Retina (tissue), 1 donor: ENCODE measurements at regions not wholly inside any gene's neighbourhood (a gene's known extent, or its start where the extent isn't known, plus 50 kb on each side); places are given as distances from the start of the nearest gene placed in this dataset.
"Not testable (repeated sequence)": the region's sequence is repeated elsewhere in the genome, so short reads cannot be mapped to it uniquely, and the experiment has no call there.

ENCODE experiments used
- DNase-seq: peaks from one replicate; pipeline ENCODE4 v3.0.0-alpha.2; 2016

DNA sequence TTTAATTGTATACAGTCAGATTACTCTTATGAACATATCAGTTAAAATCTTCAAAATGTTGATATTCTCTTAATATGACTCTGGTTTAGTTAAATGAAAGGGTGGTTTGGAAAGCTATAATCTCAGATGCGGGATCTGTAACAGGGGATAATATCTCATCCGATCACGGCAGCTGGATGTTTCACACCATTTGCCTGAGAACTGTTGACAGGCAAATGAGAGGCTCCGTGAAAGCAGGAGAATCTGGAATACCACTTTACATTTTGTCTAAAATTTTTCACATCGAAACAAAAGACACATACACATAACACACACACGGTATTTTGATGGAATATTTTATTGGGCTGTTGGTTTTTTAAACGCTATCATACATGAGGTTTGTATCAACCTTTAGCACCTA, 518.6 kb upstream of the SLC39A10 start:
- no peak for DNase-seq

DNA sequence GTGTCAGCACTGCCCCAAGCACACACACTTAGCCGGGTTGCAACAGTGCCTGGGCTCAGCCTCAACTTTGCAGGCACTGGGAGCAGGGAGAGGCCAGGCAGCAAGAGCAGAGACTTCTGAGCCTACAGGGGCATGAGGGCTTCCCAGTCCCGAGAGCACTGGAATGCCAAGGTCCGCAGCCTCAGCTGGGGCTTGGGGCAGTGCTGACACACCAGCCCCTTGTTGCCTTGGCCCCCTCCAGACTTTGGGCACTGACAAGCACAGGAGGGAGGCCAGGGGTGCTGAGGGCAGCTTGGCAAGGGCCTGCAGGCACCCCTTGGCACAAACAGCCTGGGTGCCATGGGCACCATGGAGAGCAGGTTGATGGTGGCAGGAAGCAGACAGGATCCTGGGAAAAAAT, 531.1 kb upstream of the SLC39A10 start:
- not testable (repeated sequence) for DNase-seq

DNA sequence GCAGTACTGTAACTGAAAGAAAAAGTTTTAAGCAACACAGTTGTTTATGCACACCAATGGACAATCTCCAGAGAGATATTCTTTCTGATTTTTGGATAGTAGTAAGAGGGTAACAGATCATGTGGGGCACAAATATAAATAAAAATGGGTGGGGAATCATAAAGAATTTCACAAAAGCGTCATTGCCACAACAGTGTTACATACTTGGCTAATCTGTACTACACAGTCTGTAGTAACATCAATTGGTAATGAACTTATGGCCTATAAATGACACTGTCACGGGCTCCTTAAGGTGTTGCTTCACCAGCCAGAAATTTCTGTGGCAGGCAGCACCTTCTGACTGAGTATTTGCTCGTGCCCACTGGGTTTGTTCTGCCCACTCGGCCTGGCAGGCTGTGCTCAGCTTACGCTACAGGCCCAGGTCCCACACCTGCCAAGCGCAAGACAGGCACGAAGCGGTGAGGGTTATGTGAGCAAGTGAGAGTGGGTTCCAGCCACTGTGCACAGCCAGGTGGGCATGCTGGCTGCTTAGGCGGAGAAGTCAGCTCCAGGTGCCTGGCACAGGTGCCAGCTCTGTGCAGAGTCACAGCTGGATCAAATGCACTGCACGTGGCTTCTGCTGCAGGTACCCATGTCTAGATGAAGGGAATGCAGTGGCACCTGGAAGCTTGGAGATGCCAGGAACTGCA, 532.5 kb upstream of the SLC39A10 start:
- DNase-seq: no peak

DNA sequence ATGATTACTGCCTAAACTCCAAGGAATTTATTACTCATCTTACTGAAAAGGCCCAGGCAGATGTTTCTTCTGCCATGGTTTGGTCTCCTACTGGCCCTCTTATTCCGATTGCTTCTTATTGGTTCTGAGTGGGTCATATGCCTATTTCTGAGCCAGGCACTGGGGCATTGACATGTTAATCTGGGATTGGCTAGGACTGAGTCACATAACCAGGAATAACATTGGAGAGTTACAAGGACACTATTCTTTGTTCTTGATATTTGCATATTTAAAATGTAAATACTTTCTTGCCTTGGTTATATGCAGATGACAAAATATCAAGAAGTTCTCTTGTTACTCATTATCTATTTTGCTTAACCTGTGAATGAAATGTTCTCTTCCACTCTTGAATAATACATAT, 534.4 kb upstream of the SLC39A10 start:
- no peak for DNase-seq

DNA sequence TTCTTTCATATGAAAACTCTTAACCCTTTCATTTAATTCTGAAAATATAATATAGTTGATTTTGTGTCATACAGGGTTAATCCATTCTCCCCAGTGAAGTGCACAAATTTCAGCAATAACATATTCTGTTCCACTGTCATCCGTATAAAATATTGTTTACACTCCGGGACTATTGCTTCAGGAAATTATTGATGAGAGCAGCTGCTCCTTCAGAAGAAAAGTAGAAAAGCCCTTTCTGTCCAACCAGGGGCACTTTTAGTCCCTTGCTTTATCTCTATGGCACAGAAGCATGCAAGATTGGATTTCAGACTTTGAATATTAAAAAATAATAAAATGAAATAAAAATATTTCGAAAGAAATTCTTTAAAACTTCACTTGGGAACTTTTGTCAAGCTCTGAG, 535.7 kb upstream of the SLC39A10 start:
- no peak for DNase-seq

DNA sequence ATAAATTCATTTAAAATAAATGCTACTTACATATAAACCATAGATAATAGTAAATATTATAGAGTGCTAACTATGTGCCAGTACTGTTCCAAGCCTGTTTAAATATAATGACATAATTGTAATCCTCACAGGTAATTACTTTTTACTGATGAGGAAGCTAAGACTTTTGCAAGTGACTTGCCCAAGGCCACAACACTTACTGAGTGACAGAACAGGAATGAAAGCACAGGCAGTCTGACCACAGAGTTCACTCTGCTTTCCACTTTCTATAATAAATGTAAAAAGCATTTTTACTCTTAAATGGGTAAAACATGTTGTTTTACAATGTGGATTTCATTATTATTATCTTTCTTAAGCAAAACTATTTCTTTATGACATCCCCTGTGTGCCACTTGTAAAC, 537.8 kb upstream of the SLC39A10 start:
- DNase-seq: no peak

DNA sequence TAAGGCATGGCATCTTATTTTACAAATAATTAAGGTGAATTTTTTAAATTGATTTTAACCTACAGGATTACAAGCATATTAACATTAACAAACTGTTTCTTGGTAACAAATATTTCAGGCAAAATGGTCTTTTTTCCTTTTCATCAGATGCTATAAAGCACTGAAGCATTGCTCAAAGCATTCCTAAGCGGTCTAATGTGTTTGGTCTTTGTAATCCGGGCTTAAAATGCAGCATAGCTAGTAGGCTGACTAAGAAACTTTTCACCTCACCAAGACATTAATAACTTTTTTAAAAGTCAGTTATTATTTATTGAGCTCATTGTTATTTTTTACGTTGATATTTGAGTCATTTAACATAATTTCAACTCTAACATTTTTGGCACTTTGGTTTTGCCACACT, 538.8 kb upstream of the SLC39A10 start:
- no peak for DNase-seq

DNA sequence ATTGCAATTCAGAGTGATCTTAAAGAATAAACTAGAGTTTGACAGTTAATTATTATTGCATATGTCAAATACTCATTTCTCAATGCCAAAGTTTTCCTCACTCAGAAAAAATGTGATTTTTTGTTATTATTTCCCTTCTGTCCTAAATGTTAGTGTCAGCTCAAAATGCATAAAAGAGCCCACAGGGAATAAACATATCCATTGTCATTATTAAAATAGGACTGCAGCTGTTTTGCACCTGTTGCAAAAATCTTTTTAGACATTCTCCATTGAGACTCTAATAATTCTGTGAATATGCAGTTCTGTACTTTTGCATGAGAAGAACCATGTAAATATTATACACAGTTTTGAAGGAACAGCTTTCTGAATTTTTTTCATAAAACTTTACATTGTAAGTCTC, 540.0 kb upstream of the SLC39A10 start:
- DNase-seq: no peak

DNA sequence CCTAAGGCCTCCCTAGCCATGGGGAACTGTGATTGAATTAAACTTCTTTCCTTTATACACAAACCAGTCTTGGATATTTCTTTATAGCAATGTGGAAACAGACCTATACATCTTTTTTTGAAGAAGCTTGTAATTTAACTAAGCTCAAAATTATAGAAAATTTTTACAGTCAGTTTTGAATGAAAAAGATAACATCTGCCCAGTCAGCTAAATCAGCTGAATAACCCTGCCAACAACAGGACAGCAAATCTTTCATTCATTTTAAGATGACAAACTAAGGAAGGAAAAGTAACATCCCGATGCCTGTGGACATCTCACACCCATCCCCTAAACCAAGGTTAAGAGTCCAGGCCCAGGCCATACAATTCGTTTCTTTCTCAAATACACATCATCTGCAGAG, 541.3 kb upstream of the SLC39A10 start:
- DNase-seq: no peak

DNA sequence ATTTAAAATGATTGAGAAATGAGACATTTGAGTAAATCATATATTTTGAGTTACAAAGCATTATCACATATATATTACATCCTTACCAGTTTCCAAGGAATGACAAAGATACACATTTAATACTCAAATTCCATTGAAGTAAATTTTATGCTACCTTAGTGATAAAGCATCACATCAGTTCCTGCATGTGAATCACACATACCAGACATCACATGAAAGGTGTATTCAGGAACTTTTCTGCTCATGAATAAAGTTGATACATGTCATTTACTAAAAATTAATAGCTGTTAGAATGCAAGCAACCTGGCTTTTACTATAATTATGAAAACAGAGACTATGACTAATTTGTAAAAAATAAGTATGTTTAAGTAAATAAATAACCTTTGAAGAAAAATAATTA, 548.8 kb upstream of the SLC39A10 start:
- no peak for DNase-seq

DNA sequence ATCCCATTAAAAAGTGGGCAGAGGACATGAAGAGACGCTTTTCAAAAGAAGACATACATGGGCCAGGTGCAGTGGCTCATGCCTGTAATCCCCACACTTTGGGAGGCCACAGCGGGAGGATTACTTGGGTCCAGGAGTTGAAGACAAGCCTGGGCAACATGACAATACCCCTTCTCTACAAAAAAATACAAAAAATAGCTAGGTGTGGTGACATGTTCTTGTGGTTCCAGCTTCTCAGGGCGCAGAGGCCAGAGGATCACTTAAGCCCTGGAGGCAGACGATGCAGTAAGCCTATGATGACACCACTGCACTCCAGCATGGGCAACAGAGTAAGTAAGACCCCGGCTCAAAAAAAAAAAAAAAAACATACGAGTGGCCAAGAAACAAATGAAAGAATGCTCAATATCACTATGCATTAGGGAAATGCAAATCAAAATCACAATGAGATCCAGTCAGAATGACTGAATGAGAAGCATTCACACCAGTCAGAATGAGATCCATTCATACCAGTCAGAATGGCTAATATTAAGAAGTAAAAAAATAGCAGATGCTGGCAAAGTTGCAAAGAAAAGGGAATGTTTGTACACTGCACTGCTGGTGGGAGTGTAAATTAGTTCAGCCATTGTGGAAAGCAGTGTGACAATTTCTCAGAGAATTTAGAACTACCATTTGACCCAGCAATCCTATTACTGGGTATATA, 550.2 kb upstream of the SLC39A10 start:
- no peak for DNase-seq

DNA sequence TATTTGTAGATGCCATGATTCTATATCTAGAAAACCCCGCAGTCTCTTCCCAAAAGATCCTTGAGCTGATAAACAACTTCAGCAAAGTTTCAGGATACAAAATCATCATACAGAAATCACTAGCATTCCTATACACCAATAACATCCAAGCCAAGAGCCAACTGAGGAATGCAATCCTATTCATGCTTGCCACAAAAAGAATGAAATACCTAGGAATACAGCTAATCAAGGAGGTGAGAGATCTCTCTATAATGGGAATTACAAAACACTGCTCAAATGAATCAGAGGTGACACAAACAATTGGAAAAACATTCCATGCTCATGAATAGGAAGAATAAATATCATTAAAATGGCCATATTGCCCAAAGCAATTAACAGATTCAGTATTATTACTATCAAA, 551.4 kb upstream of the SLC39A10 start:
- DNase-seq: no peak

DNA sequence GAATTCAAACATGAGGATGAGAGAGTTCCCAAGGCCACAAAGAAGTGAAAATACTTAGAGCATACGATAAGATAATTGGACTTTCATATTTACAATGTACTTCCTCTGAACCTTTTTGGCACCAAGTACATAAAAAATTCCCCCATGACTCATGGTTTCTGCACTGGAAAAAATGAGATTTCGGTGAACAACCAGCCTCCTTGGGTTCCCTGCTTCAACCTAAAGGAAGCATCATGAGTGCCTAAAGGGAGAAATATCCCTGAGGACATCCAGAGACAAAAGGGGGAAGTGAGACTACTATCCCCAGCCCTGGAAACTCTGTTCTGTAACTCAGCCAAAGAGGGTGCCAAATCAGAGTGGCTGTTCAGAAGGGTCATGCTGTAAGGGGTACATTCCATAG, 562.7 kb upstream of the SLC39A10 start:
- DNase-seq: no peak

DNA sequence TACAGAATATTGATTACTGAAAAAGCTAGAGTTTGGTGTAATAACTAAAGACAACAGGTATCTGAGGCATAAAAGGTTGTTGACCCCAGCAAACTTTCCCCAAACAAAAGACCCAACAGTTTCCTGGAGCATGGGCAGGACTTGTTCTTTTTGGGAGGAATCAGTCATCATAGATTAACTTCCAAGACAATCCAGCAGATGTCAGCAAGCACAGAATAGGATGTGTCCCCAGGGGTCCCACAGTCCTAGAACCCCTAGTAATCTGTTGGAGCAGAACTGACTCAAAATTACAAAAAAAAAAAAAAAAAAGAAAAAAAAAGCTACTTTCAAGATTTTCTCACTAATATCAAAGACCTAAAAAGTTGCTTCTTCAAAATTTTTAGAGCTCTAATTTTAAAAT, 564.7 kb upstream of the SLC39A10 start:
- DNase-seq: no peak

DNA sequence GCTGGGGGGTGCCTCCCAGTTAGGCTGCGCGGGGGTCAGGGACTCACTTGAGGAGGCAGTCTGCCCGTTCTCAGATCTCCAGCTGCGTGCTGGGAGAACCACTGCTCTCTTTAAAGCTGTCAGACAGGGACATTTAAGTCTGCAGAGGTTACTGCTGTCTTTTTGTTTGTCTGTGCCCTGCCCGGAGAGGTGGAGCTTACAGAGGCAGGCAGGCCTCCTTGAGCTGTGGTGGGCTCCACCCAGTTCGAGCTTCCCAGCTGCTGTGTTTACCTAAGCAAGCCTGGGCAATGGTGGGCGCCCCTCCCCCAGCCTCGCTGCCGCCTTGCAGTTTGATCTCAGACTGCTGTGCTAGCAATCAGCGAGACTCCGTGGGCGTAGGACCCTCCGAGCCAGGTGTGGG, 584.2 kb upstream of the SLC39A10 start:
- not testable (repeated sequence) for DNase-seq

DNA sequence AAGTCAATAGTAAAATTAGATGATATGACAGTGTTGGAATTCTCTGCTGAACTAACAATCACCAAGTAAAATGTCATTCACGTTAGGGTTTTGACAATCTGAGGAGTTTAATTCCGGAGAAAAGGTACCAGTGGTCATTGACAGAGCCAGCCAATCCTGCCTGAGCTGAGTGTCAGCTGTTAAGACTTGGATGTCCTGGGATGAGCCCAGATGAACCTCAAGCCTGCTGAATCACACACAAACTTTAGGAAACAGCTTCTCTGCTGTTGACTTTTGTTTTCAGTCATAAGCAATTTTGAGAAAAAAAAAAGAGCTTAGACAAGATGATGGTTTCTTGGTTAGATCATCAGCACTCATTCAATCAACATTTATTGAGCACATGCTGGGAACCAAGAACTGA, 600.0 kb upstream of the SLC39A10 start:
- no peak for DNase-seq

DNA sequence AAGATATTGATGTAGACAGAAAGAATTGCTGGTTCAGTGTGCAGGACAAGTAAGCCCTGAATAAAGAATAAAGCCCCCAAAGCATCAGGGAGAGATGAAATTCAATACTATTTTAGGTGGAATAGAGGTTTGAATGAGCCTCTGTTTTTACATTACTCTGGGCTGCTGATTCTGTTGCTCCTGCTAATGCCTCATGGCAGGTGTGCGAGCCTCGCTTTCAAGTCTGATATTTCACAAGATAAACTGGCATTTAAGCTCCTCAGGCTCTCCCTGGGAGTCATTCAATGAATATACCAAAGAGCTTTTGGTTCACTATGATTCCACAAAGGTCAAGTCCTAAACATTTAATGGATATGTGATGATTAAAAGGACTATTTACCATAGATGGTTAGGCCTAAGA, 601.0 kb upstream of the SLC39A10 start:
- peak; percentile 4 for DNase-seq

DNA sequence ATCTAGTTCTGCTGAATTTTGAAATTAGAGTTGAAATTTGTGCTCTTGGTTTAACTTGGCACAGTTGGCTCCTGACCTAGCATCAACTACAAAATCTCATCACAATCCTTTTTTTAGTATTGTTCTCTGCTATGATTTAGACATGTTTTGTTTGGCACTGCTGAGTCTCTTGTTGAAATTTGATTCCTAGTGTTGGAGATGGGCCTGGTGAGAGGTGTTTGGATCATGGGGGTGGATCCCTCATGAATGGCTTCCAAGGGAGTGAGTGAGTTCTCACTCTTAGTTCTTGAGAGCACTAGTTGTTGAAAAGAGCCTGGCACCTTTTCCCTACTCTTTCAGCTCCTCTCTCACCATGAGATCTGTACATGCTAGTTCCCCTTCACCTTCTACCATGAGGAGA, 605.6 kb upstream of the SLC39A10 start:
- no peak for DNase-seq

DNA sequence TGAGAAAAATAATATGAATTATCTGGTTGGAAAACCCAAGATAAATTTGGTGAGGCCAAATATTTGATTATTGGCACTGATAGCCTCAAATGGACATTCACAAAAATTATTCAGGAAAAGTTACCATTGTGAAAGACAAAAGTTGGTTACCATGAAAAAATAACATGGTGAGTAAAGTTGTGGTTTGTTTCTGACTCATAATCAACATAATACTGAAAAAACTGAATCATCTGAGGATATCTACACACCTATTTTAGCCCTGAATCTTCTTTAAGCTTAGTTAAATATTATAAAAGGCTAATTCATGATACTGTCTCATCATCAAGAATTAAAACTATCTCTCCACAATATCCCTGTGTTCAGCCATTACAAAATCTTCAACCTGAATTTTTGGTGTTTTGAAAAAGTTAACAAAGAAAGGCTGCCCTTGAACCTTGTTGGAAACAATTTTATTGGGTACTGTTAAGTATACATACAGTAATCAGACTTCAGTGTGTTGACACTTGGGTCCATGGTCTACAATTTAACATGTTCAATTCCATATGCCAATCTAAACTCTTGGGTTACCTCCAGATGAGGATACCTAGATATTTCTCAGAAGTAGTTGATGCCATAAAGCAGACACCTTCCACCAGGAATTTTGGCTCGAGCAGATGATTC, 607.5 kb upstream of the SLC39A10 start:
- DNase-seq: no peak

DNA sequence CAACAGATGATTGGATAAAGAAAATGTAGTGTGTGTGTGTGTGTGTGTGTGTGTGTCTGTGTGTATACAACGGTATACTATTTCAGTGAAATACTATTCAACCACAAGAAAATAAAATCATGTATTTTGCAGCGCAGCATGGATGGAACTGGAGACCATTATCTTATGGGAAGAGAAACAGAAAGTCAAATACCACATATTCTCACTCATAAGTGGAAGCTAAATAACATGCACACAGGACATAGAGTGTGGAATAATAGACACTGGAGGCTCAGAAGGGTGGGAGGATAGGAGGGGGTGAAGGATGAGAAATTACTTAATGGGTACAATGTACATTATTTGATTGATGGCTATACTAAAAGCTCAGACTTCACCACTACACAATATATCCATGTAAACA, 609.1 kb upstream of the SLC39A10 start:
- no peak for DNase-seq

DNA sequence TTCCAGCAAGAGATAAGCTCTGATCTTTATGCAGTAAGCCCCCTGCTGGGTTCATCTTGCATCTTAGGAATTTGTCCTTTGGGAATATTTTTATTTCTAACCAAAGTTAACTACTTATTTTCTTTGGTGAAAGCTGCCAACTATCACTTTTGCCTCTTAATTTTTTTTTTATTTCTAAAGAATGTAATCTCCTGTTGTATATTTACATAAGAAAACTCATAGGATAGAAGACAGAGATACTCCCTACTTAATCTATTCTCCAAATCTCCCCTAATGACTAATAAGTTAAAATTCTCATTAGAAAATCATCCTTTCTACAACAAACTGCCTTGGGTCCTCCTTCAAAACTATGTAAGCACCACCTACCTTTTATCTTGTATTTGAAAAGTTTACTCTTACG, 612.2 kb upstream of the SLC39A10 start:
- no peak for DNase-seq

DNA sequence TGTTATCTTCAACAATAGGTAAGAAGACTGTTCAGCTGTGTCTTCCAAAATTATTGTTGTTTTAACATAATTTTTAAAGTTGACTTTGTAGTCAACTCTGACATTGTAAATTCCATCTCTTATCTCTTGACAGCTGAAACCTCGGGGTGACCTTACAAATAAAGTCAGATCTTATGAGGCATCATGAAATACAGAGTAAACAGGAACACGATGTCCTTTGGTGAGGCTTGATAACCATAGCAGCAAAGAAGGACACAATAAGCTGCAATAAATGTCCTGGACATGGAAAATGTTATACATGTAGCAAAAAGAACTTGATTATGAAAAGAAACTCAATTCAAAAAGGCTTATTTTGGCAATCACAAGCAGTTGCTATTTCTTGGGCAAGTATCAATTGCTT, 618.9 kb upstream of the SLC39A10 start:
- DNase-seq: no peak

DNA sequence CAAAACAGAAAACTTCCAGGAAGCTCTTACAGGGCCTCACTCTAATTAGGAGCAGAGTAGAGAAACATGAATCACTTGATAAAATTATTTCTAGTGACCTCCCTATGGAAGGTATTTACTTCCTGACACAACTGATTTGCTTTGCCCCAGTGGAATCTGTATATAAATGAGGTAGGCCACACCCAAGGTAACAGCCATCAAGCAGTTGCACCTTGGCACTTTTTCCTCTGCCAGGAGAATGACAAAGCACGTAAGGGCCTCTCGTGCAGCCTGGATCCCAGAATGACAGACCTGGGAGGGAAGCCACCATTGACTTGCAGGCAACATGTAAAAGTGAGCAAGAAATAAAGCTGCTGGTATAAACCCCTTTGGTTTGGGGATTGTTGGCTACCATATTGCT, 620.0 kb upstream of the SLC39A10 start:
- DNase-seq: no peak

DNA sequence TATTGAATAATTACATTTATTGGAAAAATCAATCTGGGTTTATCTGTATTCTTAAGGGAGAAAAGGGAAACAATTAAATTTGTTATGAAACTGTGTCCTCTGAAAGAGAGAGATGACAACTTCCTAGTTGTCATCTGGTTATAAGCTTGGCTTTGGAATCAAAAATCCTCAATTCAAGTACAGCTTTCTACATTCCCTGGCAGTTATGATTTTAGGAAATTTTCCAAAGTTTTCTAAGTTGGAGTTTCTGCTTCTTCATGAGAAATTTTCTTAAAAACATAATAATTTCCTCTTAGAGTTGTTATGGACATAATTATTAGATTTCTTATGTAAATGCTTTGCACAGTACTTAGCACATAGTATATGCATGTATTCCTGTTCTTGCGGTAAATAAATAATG, 625.6 kb upstream of the SLC39A10 start:
- no peak for DNase-seq
